ENCODE measurements at regions not wholly inside any gene's neighbourhood (a gene's known extent, or its start where the extent isn't known, plus 50 kb on each side); places are given as distances from the start of the nearest gene placed in this dataset.

DNA sequence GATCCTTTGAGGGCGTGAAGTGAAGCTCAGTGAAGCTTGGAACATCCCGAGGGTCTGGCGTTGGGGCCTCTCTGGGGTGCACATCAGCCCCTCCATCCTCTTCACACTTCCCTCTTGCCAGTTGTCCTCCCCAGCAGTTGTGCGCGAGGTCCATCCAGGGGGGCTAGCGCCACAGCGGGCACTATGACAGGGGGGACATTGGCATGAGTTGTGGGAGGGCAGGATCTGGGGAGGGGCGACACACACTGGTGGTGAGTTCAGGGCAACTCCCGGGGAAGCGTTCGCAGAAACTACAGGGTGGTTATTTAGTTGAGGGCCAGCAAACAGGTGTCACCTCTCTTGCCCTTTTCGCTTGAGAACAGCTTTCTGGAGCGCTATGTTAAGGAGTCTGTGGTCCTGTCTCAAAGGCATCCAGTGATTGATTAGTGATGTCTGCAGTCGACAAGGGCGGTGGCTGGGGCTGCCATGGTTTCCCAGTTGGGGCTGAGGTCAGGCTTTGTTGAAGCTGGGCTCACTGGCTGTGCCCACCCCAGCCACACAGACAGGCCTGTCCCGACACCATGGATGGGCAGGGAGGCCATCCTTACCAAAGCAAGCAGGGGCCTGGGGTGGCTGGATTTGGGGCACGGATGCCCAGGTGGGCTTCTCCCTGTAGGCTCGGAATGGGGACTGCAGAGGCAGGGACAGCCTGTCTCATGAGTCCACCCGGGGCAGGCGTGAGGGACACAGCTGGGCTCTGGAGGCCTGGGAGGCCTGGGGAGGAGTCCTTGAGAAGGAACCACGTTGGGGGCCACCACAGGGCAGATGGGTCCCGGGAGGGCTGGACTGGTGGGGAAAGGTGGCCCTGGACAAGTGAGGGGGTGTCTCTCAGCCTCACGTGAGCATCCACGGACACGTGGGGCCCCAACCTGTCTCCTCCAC, 59.4 kb downstream of the UNCX start:
- Mint-ChIP-seq H3K36me3 (ENCODE audit: insufficient read depth, unreplicated experiment) (no peaks in the 10 kb centered on the region), H3K27me3 (ENCODE audit: insufficient read depth, unreplicated experiment) (peaks cover 9% of the 10 kb centered on the region), H3K4me3 (ENCODE audit: unreplicated experiment) (no peak overlapping the region), H3K9me3 (ENCODE audit: unreplicated experiment) (no peaks in the 10 kb centered on the region), H3K4me1 (ENCODE audit: insufficient read depth, unreplicated experiment) (no peaks in the 10 kb centered on the region), H3K27ac (ENCODE audit: low read depth, unreplicated experiment) (no peak overlapping the region)
- no TSS peak for BruUV-seq (replicated peaks)
- POLR2A ChIA-PET, result no interaction called here
- TF ChIP-seq, protein P1, sequence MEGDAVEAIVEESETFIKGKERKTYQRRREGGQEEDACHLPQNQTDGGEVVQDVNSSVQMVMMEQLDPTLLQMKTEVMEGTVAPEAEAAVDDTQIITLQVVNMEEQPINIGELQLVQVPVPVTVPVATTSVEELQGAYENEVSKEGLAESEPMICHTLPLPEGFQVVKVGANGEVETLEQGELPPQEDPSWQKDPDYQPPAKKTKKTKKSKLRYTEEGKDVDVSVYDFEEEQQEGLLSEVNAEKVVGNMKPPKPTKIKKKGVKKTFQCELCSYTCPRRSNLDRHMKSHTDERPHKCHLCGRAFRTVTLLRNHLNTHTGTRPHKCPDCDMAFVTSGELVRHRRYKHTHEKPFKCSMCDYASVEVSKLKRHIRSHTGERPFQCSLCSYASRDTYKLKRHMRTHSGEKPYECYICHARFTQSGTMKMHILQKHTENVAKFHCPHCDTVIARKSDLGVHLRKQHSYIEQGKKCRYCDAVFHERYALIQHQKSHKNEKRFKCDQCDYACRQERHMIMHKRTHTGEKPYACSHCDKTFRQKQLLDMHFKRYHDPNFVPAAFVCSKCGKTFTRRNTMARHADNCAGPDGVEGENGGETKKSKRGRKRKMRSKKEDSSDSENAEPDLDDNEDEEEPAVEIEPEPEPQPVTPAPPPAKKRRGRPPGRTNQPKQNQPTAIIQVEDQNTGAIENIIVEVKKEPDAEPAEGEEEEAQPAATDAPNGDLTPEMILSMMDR (IDR thresholded peaks at IDR 0.05; ENCODE audit: unreplicated experiment), result no peak
- intact Hi-C loops (cut with micrococcal nuclease), result no loop called here
- no peak for DNase-seq (ENCODE audit: unreplicated experiment)
- CTCF ChIA-PET, result no interaction called here

DNA sequence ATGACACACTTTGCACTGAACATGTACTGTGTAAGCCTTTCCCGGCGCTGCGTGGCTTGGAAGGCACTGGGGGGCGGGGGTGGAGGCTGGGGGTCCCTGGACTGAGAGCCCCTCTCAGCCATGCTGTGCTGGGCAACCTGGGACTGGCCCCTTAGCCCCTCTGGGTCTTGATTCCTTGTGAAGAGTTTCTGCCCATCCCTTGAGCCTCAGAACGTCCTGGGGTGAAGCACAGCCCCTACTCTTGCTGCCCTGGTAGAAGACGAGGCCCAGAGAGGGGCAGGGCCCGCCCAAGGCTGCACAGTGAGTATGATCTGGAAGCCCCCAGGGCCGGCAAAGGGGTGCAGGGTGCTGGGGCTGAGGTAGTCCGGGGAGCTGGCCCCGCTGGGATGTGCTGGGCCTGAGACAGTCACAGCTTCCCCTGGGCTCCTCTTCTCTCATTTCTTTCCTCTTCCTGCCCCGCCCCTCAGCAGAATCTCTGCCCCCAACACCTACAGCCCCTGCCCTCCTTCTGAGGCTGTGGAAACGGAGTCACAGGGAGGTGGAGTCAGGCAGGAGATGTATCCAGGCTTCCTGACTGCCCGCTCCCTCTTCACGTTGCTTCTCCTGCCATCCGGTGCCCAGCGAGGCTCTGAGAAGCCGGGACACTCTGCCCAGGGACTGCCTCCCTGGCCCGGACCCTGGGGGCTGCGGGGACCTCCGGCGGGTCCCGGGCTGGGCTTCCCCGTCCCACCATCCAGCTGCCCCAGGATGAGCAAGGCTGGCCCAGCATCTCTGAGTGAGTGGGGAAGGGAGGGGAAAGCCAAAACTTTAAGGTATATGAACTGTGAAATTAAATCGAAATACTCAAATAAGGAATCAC, 60.5 kb downstream of the UNCX start:
- no peak for DNase-seq (ENCODE audit: unreplicated experiment)
- no peaks in the 10 kb centered on the region for H3K36me3 Mint-ChIP-seq (ENCODE audit: insufficient read depth, unreplicated experiment)
- no TSS peak for BruUV-seq (replicated peaks)
- TF ChIP-seq, protein P1 (IDR thresholded peaks at IDR 0.05; ENCODE audit: unreplicated experiment), result no peak
- no peak overlapping the region for H3K4me3 Mint-ChIP-seq (ENCODE audit: unreplicated experiment)
- peaks cover 20% of the 10 kb centered on the region for H3K27me3 Mint-ChIP-seq (ENCODE audit: insufficient read depth, unreplicated experiment)
- intact Hi-C loops (cut with micrococcal nuclease), result no loop called here
- H3K4me1 Mint-ChIP-seq (ENCODE audit: insufficient read depth, unreplicated experiment), result no peaks in the 10 kb centered on the region
- CTCF ChIA-PET, result no interaction called here
- POLR2A ChIA-PET, result no interaction called here
- no peak overlapping the region for H3K27ac Mint-ChIP-seq (ENCODE audit: low read depth, unreplicated experiment)
- no peaks in the 10 kb centered on the region for H3K9me3 Mint-ChIP-seq (ENCODE audit: unreplicated experiment)

DNA sequence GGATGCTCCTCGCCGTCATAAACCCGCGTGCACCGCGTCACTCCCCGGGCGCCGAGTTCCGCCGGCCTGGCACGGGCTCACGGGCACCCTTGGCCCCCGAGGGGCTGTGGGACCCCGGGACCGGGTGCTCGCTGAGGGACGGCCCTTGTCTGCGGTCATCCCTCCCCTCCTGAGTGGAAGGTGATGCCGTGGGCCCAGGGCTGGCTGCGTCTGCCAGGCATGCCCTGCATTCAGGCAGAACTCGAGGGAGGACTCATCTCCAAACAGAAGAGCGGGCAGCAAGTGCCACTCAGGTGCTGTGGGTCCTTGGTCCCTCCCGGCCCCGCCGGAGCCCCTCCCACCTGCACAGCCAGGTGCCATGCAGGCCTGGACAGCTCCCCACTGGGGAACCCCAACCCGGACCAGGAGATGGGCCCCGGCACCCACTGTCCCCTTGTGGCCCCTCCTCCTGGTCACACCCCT, 61.3 kb downstream of the UNCX start:
- Mint-ChIP-seq H3K27ac (ENCODE audit: low read depth, unreplicated experiment) (no peak overlapping the region), H3K9me3 (ENCODE audit: unreplicated experiment) (no peaks in the 10 kb centered on the region), H3K27me3 (ENCODE audit: insufficient read depth, unreplicated experiment) (peaks cover 25% of the 10 kb centered on the region), H3K4me1 (ENCODE audit: insufficient read depth, unreplicated experiment) (no peaks in the 10 kb centered on the region), H3K4me3 (ENCODE audit: unreplicated experiment) (no peak overlapping the region), H3K36me3 (ENCODE audit: insufficient read depth, unreplicated experiment) (no peaks in the 10 kb centered on the region)
- CTCF ChIA-PET, result no interaction called here
- intact Hi-C loops (cut with micrococcal nuclease), result no loop called here
- no TSS peak for BruUV-seq (replicated peaks)
- TF ChIP-seq, protein P1 (IDR thresholded peaks at IDR 0.05; ENCODE audit: unreplicated experiment), result no peak
- POLR2A ChIA-PET, result no interaction called here
- DNase-seq (ENCODE audit: unreplicated experiment), result no peak

DNA sequence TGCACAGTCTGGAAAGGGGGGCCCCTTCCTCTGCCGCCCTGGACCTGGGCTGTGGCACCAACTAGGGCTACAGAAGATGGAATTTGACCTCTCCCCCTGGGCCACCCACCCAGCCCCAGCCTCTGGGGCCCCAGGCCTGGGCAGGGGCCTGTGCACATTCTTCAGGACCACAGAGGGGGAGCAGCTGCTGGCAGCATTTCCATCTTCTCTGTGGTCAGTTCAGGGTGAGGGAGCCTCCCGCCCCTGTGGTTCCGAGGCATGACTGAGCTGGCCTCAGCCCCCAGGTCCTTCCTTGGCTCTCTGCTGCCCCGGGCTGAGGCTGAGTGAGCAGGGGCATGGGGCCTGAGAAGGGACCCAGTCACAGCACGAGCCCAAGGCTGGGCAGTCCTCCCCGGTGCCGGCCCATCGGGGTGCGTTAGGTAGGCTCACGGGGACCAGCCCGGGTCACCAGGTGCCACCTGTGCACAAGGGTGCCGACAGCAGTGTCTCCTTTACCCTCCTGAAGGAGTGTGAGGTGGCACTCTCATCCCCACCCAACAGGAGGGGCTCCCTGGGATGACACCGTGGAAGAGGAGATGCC, 63.2 kb downstream of the UNCX start:
- POLR2A ChIA-PET, result no interaction called here
- intact Hi-C loops (cut with micrococcal nuclease), result no loop called here
- H3K36me3 Mint-ChIP-seq (ENCODE audit: insufficient read depth, unreplicated experiment), result no peaks in the 10 kb centered on the region
- no peaks in the 10 kb centered on the region for H3K4me1 Mint-ChIP-seq (ENCODE audit: insufficient read depth, unreplicated experiment)
- BruUV-seq (replicated peaks), result no TSS peak
- TF ChIP-seq, protein P1 (IDR thresholded peaks at IDR 0.05; ENCODE audit: unreplicated experiment), result no peak
- H3K27me3 Mint-ChIP-seq (ENCODE audit: insufficient read depth, unreplicated experiment), result peaks cover 25% of the 10 kb centered on the region
- DNase-seq (ENCODE audit: unreplicated experiment), result no peak
- no peak overlapping the region for H3K27ac Mint-ChIP-seq (ENCODE audit: low read depth, unreplicated experiment)
- CTCF ChIA-PET, result interaction anchor here (0.9 kb wide), 1 partner anchor 10 kb away, joined by 3 read pairs; no protein-coding TSS in a partner anchor
- no peaks in the 10 kb centered on the region for H3K9me3 Mint-ChIP-seq (ENCODE audit: unreplicated experiment)
- H3K4me3 Mint-ChIP-seq (ENCODE audit: unreplicated experiment), result no peak overlapping the region
